Pancreas (tissue), 10 donors: ENCODE measurements at regions not wholly inside any gene's neighbourhood (a gene's known extent, or its start where the extent isn't known, plus 50 kb on each side); places are given as distances from the start of the nearest gene placed in this dataset.

ENCODE experiments used
- ATAC-seq, 4 donors: fragments of 200-7000 bp; cut with Tn5 transposase; one replicate each; pipeline versions ENCODE4 v1.8.0 to v1.9.1; 2020; ENCODE audit warnings: mild to moderate bottlenecking in 4 of 4, moderate library complexity in 4 of 4
- DNase-seq, 6 donors: peaks; one replicate each; pipeline ENCODE4 v3.0.0-alpha.2; 2020
- FAIRE-seq: peaks from 2 replicates; lab custom pipeline; 2012; peaks lifted over from hg19 to GRCh38; lab: Jason Lieb, UNC
- H3K27ac ChIP-seq, 4 donors: fragments of 200-600 bp; sonication (generic); 1 replicate in 3 of 4; 2 replicates in 1 of 4; pipeline versions ENCODE4 v1.5.0 to v1.8.0; 2020
- H3K27me3 ChIP-seq, 4 donors: fragments of 200-600 bp; one replicate each; pipeline ENCODE4 v1.8.0; 2021
- H3K36me3 ChIP-seq, 3 donors: fragments of 200-600 bp; sonication (generic) in 1 of 3; one replicate each; pipeline versions ENCODE4 v1.5.0 to v1.8.0; 2020 to 2021
- H3K4me1 ChIP-seq, 3 donors: fragments of 200-600 bp; one replicate each; pipeline ENCODE4 v1.8.0; 2021
- H3K4me3 ChIP-seq, 4 donors: fragments of 200-600 bp; sonication (generic) in 2 of 4; one replicate each; pipeline versions ENCODE4 v1.5.0 to v1.8.0; 2020 to 2021
- H3K9me3 ChIP-seq, 4 donors: fragments of 200-600 bp; one replicate each; pipeline ENCODE4 v1.8.0; 2021
- WGBS, 2 donors: extraction: QIAGEN DNeasy Blood & Tissue Kit; methylation state at CpG; one replicate each; pipeline ENCODE4 v1.1.7; 2013; 5-methylcytosine and 5-hydroxymethylcytosine counted together
- intact Hi-C, 3 donors: fragments of 100-400 bp; cut with DNase I; formaldehyde crosslinking; loops; one replicate each; pipeline versions ENCODE4 v1.11.1 to v1.14.2; 2022
- TF ChIP-seq, protein P1 (sequence below), 4 donors: fragments of 200-600 bp; sonication (generic) in 3 of 4; IDR thresholded peaks; one replicate each; pipeline versions ENCODE4 v1.5.0 to v1.8.0; 2021; ENCODE audit warnings: antibody characterized with exemption in 4 of 4
- donor health status: healthy with polysubstance abuse.
- donor health status: DM: no; HTN: no; CAD: no; lungs with moderate emphysema.
- donor health status: DM: no; HTN: no; CAD: no.
- donor health status: control.
- donor health status: control.
- donor health status: Bipolar disorder and iron deficiency.
- donor health status: DM: yes; HTN: yes; CAD: no.
- donor health status: DM: no; HTN: no; CAD: no.
- donor health status: DM: no; HTN: no; CAD: no.
- donor health status: DM: yes; HTN: yes; CAD: no.

DNA sequence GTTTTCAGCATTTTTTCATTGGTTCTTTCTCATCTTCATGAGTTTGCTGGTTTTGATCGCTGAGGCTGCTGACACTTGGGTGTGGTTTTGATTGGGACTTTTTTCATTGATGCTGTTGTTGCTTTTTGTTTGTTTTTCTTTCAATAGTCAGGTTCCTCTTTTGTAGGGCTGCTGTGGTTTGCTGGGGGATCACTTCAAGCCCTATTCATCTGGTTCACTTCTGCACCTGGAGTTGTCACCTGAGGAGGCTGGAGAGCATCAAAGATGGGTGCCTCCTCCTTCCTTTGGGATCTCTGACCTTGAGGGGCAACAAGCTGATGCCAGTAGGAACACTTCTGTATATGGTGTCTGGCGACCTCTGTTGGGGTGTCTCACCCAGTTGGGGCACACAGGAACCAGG is 1279.9 kb upstream of the TMPRSS15 start:
- DNase-seq, result no peak
- H3K4me1 ChIP-seq, result no peaks in the 10 kb centered on the region
- H3K4me3 ChIP-seq, result no peak overlapping the region
- H3K36me3 ChIP-seq, result no peaks in the 10 kb centered on the region
- no peaks in the 10 kb centered on the region for H3K9me3 ChIP-seq
- FAIRE-seq, result no peak
- no peaks in the 10 kb centered on the region for H3K27me3 ChIP-seq
- no peak for ATAC-seq
- H3K27ac ChIP-seq, result no peak overlapping the region
- TF ChIP-seq, protein P1, sequence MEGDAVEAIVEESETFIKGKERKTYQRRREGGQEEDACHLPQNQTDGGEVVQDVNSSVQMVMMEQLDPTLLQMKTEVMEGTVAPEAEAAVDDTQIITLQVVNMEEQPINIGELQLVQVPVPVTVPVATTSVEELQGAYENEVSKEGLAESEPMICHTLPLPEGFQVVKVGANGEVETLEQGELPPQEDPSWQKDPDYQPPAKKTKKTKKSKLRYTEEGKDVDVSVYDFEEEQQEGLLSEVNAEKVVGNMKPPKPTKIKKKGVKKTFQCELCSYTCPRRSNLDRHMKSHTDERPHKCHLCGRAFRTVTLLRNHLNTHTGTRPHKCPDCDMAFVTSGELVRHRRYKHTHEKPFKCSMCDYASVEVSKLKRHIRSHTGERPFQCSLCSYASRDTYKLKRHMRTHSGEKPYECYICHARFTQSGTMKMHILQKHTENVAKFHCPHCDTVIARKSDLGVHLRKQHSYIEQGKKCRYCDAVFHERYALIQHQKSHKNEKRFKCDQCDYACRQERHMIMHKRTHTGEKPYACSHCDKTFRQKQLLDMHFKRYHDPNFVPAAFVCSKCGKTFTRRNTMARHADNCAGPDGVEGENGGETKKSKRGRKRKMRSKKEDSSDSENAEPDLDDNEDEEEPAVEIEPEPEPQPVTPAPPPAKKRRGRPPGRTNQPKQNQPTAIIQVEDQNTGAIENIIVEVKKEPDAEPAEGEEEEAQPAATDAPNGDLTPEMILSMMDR (IDR thresholded peaks at IDR 0.05), result no peak
- intact Hi-C loops, result no loop called here
- WGBS, 2 donors, result 66 to 96% methylated on average over 2 of the region's 2 CpGs

DNA sequence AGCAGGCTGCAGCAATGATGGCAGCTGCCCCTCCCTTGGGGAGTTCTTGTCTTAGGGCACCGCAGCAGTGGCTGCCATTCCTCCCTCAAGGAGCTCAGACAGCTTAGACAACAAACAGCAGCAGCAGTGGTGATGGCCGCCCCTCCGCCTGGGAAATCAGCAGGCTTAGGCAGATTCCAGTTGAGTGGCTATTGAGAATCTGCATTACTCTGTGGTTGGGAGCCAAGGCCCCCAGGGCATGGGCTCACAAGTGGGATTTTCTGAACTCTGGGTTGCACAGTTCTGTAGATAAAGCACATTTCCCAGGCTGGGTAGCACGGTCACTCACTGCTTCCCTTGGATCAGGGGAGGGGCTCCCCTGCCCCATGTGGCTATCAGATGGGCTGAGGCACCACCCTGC is 1280.7 kb upstream of the TMPRSS15 start:
- ATAC-seq (no peak), DNase-seq (peak in 2 of 6 donors; percentile 32 to 35), FAIRE-seq (no peak)
- Histone ChIP-seq H3K27me3 (no peaks in the 10 kb centered on the region), H3K36me3 (no peaks in the 10 kb centered on the region), H3K9me3 (no peaks in the 10 kb centered on the region), H3K4me1 (no peaks in the 10 kb centered on the region), H3K27ac (no peak overlapping the region), H3K4me3 (no peak overlapping the region)
- TF ChIP-seq, protein P1 (IDR thresholded peaks at IDR 0.05), result no peak
- 71 to 83% methylated on average over 4 of the region's 4 CpGs for WGBS, 2 donors
- intact Hi-C loops, result no loop called here

DNA sequence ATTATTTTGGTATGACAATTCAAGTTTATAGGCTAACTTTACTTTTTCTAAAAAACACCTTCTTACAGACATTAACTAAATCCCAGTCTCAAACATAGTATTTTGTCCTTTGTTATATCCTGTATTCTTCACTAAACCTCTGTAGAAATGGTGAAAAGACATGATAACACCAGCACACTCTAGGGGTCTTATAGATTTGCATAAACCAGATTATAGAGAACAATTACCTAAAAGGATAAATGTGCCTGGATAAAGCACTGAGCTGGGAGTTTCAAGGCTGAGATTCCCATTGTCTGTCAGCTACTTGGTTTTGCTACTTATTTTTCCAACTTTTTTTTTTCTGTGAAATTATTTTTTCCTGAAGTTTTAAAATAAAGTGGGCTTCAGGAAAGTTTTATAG is 1288.6 kb upstream of the TMPRSS15 start:
- Histone ChIP-seq H3K9me3 (no peaks in the 10 kb centered on the region), H3K27me3 (no peaks in the 10 kb centered on the region), H3K4me1 (peaks cover 0 to 3% (median 0%) of the 10 kb centered on the region in 3 donors), H3K4me3 (no peak overlapping the region), H3K27ac (no peak overlapping the region), H3K36me3 (no peaks in the 10 kb centered on the region)
- no peak for FAIRE-seq
- DNase-seq, result no peak
- TF ChIP-seq, protein P1 (IDR thresholded peaks at IDR 0.05), result no peak
- intact Hi-C loops, result no loop called here
- ATAC-seq, result no peak

DNA sequence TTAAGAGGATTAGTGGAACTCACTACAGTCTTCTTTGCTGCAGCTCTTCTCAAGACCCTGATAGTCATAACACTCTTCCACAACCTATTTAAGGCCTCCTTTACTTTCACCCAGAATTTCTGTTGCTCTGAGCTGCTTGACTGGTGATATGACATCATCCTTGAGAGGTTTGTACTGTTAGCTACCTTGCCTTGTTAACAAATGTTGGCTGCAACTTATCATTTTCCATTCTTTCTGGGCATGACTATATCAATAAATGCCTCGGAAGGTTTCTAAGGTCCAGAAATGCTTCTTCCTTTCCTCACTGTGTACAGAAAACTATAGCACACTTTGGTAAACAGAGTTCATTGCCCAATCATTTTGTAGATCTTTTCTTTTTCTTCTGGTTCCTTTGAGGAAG is 1292.2 kb upstream of the TMPRSS15 start:
- intact Hi-C loops, result no loop called here
- Histone ChIP-seq H3K27me3 (no peaks in the 10 kb centered on the region), H3K27ac (no peak overlapping the region), H3K4me1 (peaks cover 0 to 10% (median 0%) of the 10 kb centered on the region in 3 donors), H3K4me3 (no peak overlapping the region), H3K9me3 (no peaks in the 10 kb centered on the region), H3K36me3 (no peaks in the 10 kb centered on the region)
- TF ChIP-seq, protein P1 (IDR thresholded peaks at IDR 0.05), result no peak
- WGBS, 2 donors, result 27 to 36% methylated on average over 1 of the region's 1 CpG
- no peak for DNase-seq
- ATAC-seq, result peak; percentile 59 to 83 (median 70)
- FAIRE-seq, result no peak

DNA sequence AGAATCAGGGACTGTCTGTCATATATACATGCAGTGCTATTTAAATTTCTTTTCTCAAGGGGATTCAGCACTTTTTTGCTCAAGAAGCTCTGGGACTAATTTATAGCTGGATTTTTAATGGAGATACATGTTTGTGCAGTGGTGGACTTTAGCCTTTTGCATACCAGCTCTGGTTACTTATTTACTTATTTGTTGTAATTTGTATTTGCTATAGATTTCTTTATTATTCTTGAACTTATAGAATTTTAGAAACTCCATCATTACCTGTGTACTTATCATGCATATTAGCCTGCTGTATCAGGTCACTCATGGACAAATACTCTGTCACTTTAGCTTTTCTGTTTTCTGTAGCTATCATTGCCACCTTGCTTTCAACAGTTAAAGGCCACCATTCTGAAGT is 1296.9 kb upstream of the TMPRSS15 start:
- TF ChIP-seq, protein P1 (IDR thresholded peaks at IDR 0.05), result no peak
- Histone ChIP-seq H3K27me3 (no peaks in the 10 kb centered on the region), H3K9me3 (no peaks in the 10 kb centered on the region), H3K27ac (no peak overlapping the region), H3K4me3 (no peak overlapping the region), H3K4me1 (peaks cover 0 to 12% (median 0%) of the 10 kb centered on the region in 3 donors), H3K36me3 (no peaks in the 10 kb centered on the region)
- intact Hi-C loops, result no loop called here
- DNase-seq (no peak), ATAC-seq (peak in 1 of 4 donors; percentile 36), FAIRE-seq (no peak)
